Body of pancreas (tissue), 4 donors: ENCODE measurements at regions not wholly inside any gene's neighbourhood (a gene's known extent, or its start where the extent isn't known, plus 50 kb on each side); places are given as distances from the start of the nearest gene placed in this dataset.

Source experiments
- CTCF ChIP-seq, 7 experiments: fragments of 450-650 bp in 4 of 7; fragments of 200-600 bp in 3 of 7; sonication (generic) in 3 of 7; IDR thresholded peaks; one replicate each; pipeline ENCODE4 v1.5.1; 2016 to 2019; ENCODE audit warnings: antibody characterized with exemption in 7 of 7
- POLR2A ChIP-seq, 3 donors: fragments of 450-650 bp; IDR thresholded peaks; one replicate each; pipeline ENCODE4 v1.6.1; 2016; ENCODE audit warnings: antibody characterized with exemption in 3 of 3, mild to moderate bottlenecking in 2 of 3

DNA sequence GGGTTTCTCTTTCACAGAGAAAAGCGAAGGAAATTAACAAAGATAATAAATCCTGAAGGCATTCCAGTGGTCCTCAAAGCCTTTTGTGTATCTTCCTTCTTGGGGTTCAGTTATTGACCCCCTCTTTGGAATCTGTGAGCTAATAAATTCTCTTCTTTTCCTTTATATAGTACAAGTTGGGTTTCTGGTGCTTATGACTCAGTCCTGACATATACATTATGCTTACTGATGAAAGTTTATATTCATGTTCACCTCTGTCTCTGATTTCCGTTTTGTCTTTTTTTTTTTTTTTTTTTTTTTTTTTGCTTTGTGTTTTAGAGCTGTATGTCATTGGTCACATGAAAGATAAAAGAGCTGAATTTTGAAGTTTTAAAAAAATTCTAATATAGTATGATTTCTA is 230.7 kb upstream of the RBMS3 start:
- no peak for TF ChIP-seq POLR2A (IDR thresholded peaks at IDR 0.05)
- TF ChIP-seq CTCF (IDR thresholded peaks at IDR 0.05), result no peak
